ENCODE measurements at regions not wholly inside any gene's neighbourhood (a gene's known extent, or its start where the extent isn't known, plus 50 kb on each side); places are given as distances from the start of the nearest gene placed in this dataset.

DNA sequence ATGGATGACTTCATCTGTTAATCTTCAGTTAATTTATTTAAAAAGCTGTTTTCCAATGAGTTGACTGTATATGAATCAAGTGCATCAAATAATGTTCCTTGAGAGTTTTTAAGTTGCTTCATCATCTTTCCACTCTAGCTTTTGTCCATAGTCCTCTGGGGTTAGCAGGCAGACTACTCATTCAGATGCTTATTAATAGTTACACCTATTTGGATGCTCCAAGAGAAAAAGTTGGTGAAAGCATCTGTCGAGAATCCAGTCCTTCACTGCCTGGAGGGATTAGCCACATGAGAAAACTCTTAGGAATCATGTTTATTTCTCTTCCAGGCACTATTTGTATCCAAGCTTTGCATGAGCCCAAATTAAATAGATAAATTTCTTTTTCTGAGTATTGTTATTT lies 70.2 kb downstream of the DACT1 start:
- no peak overlapping the region for H3K4me3 ChIP-seq (ENCODE audit: low read depth, low read length)
- TF ChIP-seq, protein P1, sequence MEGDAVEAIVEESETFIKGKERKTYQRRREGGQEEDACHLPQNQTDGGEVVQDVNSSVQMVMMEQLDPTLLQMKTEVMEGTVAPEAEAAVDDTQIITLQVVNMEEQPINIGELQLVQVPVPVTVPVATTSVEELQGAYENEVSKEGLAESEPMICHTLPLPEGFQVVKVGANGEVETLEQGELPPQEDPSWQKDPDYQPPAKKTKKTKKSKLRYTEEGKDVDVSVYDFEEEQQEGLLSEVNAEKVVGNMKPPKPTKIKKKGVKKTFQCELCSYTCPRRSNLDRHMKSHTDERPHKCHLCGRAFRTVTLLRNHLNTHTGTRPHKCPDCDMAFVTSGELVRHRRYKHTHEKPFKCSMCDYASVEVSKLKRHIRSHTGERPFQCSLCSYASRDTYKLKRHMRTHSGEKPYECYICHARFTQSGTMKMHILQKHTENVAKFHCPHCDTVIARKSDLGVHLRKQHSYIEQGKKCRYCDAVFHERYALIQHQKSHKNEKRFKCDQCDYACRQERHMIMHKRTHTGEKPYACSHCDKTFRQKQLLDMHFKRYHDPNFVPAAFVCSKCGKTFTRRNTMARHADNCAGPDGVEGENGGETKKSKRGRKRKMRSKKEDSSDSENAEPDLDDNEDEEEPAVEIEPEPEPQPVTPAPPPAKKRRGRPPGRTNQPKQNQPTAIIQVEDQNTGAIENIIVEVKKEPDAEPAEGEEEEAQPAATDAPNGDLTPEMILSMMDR (IDR thresholded peaks at IDR 0.05; ENCODE audit: borderline replicate concordance, insufficient read depth, low read depth, low read length): no peak

DNA sequence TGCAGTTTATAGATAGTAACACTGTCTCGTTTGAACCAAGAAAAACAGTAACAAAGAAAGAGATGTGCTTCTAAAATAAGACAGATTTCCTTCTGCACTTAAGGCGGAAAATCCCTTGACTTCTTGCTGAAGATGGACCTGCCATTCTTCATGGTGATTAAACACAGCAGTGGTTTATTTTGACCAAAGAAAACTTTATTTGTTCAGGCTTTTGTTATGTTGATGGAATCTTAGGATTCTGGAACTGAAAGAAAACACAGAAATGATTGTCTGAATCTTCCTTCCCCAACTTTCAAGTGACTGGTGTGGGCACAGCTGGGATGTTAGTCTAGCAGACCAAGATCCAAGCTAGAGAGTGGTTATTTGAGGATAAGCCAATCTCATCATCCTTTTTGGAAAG lies 72.2 kb downstream of the DACT1 start:
- no peak overlapping the region for H3K4me3 ChIP-seq (ENCODE audit: low read depth, low read length)
- TF ChIP-seq, protein P1 (IDR thresholded peaks at IDR 0.05; ENCODE audit: borderline replicate concordance, insufficient read depth, low read depth, low read length): no peak

DNA sequence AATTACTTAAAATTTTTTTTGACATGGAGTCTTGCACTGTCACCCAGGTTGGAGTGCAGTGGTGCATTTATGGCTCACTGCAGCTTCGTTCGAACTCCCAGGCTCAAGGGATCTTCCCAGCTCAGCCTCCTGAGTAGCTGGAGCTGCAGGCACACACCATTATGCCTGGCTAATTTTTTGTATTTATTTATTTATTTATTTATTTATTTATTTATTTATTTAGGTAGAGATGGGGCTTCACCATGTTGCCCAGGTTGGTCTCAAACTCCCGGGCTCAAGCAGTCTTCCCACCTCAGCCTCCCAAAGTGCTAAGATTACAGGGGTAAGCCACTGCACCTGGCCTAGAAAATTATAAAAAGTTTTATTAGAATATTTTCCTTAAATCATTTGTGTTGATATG lies 73.6 kb downstream of the DACT1 start:
- TF ChIP-seq, protein P1 (IDR thresholded peaks at IDR 0.05; ENCODE audit: borderline replicate concordance, insufficient read depth, low read depth, low read length): no peak
- H3K4me3 ChIP-seq (ENCODE audit: low read depth, low read length): no peak overlapping the region

DNA sequence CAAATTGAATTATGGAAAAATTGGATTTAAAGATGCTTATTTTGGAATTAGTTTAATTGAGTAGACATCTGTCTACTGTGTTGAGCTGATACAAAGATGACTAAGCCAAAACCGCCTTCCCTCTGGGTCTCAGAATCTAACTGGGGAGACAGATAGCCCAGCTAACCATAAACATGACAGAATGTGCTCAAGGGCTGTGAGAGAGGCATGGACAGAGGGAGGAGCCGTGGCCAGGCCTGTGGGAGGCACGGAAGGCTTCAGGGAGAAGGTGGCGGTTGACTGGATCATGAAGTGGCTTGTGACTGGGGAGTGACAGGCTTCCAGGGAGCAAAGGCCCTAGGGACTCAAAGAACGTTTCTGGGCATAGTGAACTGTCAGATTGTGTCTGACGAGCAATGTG lies 74.6 kb downstream of the DACT1 start:
- TF ChIP-seq, protein P1 (IDR thresholded peaks at IDR 0.05; ENCODE audit: borderline replicate concordance, insufficient read depth, low read depth, low read length): no peak
- no peak overlapping the region for H3K4me3 ChIP-seq (ENCODE audit: low read depth, low read length)

DNA sequence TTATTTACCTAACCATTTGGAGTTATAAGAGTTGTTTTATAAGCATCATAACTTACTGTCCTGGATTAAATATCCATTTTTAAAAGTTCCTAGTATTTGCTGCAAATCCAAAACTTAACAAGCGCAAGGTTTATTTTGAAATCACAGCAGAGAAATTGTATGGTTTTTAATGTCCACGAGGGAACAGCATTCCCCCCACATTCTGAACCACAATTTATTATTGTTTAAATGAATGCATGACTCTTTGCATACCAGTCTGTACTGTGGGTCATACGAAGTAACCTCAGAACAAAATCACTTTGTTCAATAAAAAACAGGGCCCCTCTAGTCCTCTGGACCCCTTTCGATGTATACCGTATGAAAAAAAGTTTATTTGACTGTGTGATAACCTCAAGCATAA lies 75.9 kb downstream of the DACT1 start:
- H3K4me3 ChIP-seq (ENCODE audit: low read depth, low read length): no peak overlapping the region
- TF ChIP-seq, protein P1 (IDR thresholded peaks at IDR 0.05; ENCODE audit: borderline replicate concordance, insufficient read depth, low read depth, low read length): no peak

GRCh38 chr14:58716706-58717105 lies 78.9 kb downstream of the DACT1 start:
- TF ChIP-seq, protein P1 (IDR thresholded peaks at IDR 0.05; ENCODE audit: borderline replicate concordance, insufficient read depth, low read depth, low read length): no peak
- no peak overlapping the region for H3K4me3 ChIP-seq (ENCODE audit: low read depth, low read length)

GRCh38 chr14:58717211-58717610 lies 79.4 kb downstream of the DACT1 start:
- H3K4me3 ChIP-seq (ENCODE audit: low read depth, low read length): no peak overlapping the region
- TF ChIP-seq, protein P1 (IDR thresholded peaks at IDR 0.05; ENCODE audit: borderline replicate concordance, insufficient read depth, low read depth, low read length): no peak

Measured in GM12875 (cell line).